Loucy (cell line): ENCODE measurements at regions not wholly inside any gene's neighbourhood (a gene's known extent, or its start where the extent isn't known, plus 50 kb on each side); places are given as distances from the start of the nearest gene placed in this dataset.

Experiments used
- H2AFZ ChIP-seq: fragments of 200-600 bp; sonication (generic); 2 replicates; pipeline ENCODE4 v1.6.0; 2016; ENCODE audit warnings: antibody characterized with exemption, mild to moderate bottlenecking, low read length, moderate library complexity
- H3F3A ChIP-seq: fragments of 200-600 bp; 2 replicates; pipeline ENCODE4 v1.6.0; 2016; ENCODE audit warnings: antibody characterized with exemption, low read depth, mild to moderate bottlenecking
- H3K27me3 ChIP-seq: fragments of 200-600 bp; sonication (generic); 2 replicates; pipeline ENCODE4 v1.6.1; 2014; ENCODE audit warnings: low read length, mild to moderate bottlenecking; ENCODE audit not compliant: insufficient read depth, poor library complexity, severe bottlenecking
- H3K36me3 ChIP-seq: fragments of 200-600 bp; sonication (generic); 2 replicates; pipeline ENCODE4 v1.6.1; 2016; ENCODE audit warnings: low read length; ENCODE audit not compliant: insufficient read depth
- H3K4me1 ChIP-seq: fragments of 200-600 bp; sonication (generic); 2 replicates; pipeline ENCODE4 v1.5.1; 2014; ENCODE audit warnings: low read length, mild to moderate bottlenecking; ENCODE audit not compliant: insufficient read depth, poor library complexity, severe bottlenecking
- H3K4me2 ChIP-seq: fragments of 200-600 bp; sonication (generic); 2 replicates; pipeline ENCODE4 v1.6.0; 2014; ENCODE audit warnings: antibody characterized with exemption, low read length, low read depth, mild to moderate bottlenecking; ENCODE audit not compliant: poor library complexity, severe bottlenecking
- H3K4me3 ChIP-seq: fragments of 200-600 bp; sonication (generic); 2 replicates; pipeline ENCODE4 v1.5.1; 2014; ENCODE audit warnings: low read length, mild to moderate bottlenecking, mixed read lengths; ENCODE audit not compliant: poor library complexity, severe bottlenecking
- H3K79me2 ChIP-seq: fragments of 200-600 bp; sonication (generic); 2 replicates; pipeline ENCODE4 v1.6.1; 2014; ENCODE audit warnings: low read length; ENCODE audit not compliant: insufficient read depth
- H3K9ac ChIP-seq: fragments of 200-600 bp; sonication (generic); 2 replicates; pipeline ENCODE4 v1.6.0; 2014; ENCODE audit warnings: mild to moderate bottlenecking, low read depth, low read length, moderate library complexity; ENCODE audit not compliant: poor library complexity, severe bottlenecking
- H3K9me2 ChIP-seq: fragments of 200-600 bp; sonication (generic); replicated peaks from 2 replicates; pipeline ENCODE4 v1.6.1; 2016; ENCODE audit warnings: low read depth, low read length, mixed read lengths
- H3K9me3 ChIP-seq: fragments of 200-600 bp; sonication (generic); 2 replicates; pipeline ENCODE4 v1.6.1; 2014; ENCODE audit warnings: mild to moderate bottlenecking, antibody characterized with exemption, low read length, low read depth; ENCODE audit not compliant: insufficient read depth
- H4K20me1 ChIP-seq: fragments of 200-600 bp; sonication (generic); 2 replicates; pipeline ENCODE4 v1.6.0; 2014; ENCODE audit warnings: antibody characterized with exemption, low read length, mild to moderate bottlenecking; ENCODE audit not compliant: insufficient read depth, poor library complexity, severe bottlenecking
- EZH2phosphoT487 ChIP-seq: fragments of 200-600 bp; IDR thresholded peaks from 2 replicates; pipeline ENCODE4 v1.6.1; 2018; ENCODE audit warnings: antibody characterized with exemption, mild to moderate bottlenecking, moderate library complexity, borderline replicate concordance
- TF ChIP-seq, protein P1 (sequence below): fragments of 200-600 bp; sonication (generic); conservative IDR thresholded peaks from 2 replicates; pipeline ENCODE4 v1.5.1; 2014; ENCODE audit warnings: mild to moderate bottlenecking, antibody characterized with exemption, low read length

DNA sequence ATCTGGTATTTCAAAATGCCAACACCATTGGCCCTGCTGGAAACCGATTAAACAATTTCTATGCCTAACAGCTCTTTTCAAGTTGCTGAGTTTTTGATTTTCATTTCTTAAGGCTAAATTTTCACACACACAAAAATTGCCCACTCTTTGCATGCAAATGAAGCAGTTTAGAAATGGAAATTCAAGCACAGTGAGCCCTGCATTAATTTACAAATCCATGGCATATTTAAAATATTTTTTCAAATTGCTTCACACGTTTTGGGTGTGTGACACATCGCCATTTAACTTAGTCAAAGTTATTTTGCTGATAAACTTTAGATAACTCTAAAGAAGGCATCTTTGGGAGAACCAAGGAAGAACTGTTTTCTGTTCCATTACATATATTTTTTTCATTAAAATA lies 184.8 kb downstream of the TXNL1 start:
- Histone ChIP-seq H4K20me1 (no peaks in the 10 kb centered on the region), H3K9me3 (no peaks in the 10 kb centered on the region), H3K79me2 (no peaks in the 10 kb centered on the region), H3K4me1 (no peaks in the 10 kb centered on the region), H3K9ac (no peak overlapping the region), H3K4me2 (no peak overlapping the region), H3K4me3 (no peak overlapping the region), H3K27me3 (no peaks in the 10 kb centered on the region), H3F3A (no peaks in the 10 kb centered on the region), H3K9me2 (no peaks in the 10 kb centered on the region), H2AFZ (no peak overlapping the region), H3K36me3 (no peaks in the 10 kb centered on the region)
- TF ChIP-seq, protein P1, sequence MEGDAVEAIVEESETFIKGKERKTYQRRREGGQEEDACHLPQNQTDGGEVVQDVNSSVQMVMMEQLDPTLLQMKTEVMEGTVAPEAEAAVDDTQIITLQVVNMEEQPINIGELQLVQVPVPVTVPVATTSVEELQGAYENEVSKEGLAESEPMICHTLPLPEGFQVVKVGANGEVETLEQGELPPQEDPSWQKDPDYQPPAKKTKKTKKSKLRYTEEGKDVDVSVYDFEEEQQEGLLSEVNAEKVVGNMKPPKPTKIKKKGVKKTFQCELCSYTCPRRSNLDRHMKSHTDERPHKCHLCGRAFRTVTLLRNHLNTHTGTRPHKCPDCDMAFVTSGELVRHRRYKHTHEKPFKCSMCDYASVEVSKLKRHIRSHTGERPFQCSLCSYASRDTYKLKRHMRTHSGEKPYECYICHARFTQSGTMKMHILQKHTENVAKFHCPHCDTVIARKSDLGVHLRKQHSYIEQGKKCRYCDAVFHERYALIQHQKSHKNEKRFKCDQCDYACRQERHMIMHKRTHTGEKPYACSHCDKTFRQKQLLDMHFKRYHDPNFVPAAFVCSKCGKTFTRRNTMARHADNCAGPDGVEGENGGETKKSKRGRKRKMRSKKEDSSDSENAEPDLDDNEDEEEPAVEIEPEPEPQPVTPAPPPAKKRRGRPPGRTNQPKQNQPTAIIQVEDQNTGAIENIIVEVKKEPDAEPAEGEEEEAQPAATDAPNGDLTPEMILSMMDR = no peak

DNA sequence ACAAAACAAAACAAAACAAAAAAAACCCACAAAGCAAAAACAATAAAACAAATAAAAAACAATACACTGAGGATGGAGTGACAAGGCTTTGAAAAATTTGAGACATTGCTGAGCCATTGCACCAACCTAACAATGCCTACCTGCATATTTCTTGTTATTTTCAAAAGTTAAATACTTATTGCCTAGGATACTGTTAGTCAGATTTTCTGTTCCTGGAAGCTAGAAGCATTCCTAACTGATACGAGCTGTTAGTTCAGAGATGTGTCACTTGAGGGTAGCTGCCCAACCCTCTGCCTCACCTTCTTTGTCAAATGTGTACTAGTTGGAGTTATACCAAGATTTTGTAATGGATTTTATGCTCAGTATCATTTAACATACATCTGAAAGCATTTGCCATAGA lies 187.2 kb downstream of the TXNL1 start:
- no peak overlapping the region for H3K4me3 ChIP-seq
- no peak overlapping the region for H2AFZ ChIP-seq
- no peak overlapping the region for H3K4me2 ChIP-seq
- H3K4me1 ChIP-seq = no peaks in the 10 kb centered on the region
- no peaks in the 10 kb centered on the region for H3K9me3 ChIP-seq
- no peaks in the 10 kb centered on the region for H3K79me2 ChIP-seq
- TF ChIP-seq EZH2phosphoT487 = no peak
- TF ChIP-seq, protein P1 = no peak
- no peaks in the 10 kb centered on the region for H3F3A ChIP-seq
- no peaks in the 10 kb centered on the region for H3K27me3 ChIP-seq
- no peak overlapping the region for H3K9ac ChIP-seq
- H3K9me2 ChIP-seq = no peaks in the 10 kb centered on the region
- no peaks in the 10 kb centered on the region for H4K20me1 ChIP-seq
- H3K36me3 ChIP-seq = no peaks in the 10 kb centered on the region

DNA sequence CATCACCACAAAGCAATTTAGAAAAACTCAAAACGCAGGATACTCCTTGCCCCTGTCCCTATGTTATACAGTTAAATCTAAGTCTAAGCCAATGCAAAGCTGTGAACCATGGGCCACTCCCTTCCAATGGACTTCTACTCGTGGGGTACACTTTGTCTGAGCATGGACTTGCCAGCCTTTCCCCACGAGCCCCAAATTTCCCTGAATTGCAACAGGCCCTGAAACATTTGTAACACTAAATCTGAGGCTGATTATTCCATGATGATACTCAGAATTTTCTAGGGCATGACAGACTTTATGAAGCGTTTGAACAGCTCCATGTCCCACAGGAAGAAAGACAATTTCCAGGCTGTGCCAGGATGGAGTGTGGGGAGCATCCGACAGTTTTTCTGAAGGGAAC lies 189.6 kb downstream of the TXNL1 start:
- Histone ChIP-seq H3K36me3 (no peaks in the 10 kb centered on the region), H3F3A (no peaks in the 10 kb centered on the region), H3K9me2 (no peaks in the 10 kb centered on the region), H4K20me1 (no peaks in the 10 kb centered on the region), H3K27me3 (no peaks in the 10 kb centered on the region), H2AFZ (no peak overlapping the region), H3K9me3 (no peaks in the 10 kb centered on the region), H3K9ac (no peak overlapping the region), H3K4me2 (no peak overlapping the region), H3K4me1 (no peaks in the 10 kb centered on the region), H3K79me2 (no peaks in the 10 kb centered on the region), H3K4me3 (no peak overlapping the region)
- TF ChIP-seq EZH2phosphoT487 = no peak
- TF ChIP-seq, protein P1 = no peak
